ENCODE measurements at regions not wholly inside any gene's neighbourhood (a gene's known extent, or its start where the extent isn't known, plus 50 kb on each side); places are given as distances from the start of the nearest gene placed in this dataset.

- DNase-seq (ENCODE audit: low read depth, low spot score), result no peak
These were observed 100.6 kb upstream of the PLPPR4 start for GRCh38 chr1:99163671-99164070.

- DNase-seq (ENCODE audit: low read depth, low spot score), result no peak
These were observed 93.8 kb upstream of the PLPPR4 start for GRCh38 chr1:99170516-99170915.

GRCh38 chr1:99171184-99171813 is 93.0 kb upstream of the PLPPR4 start:
- DNase-seq (ENCODE audit: low read depth, low spot score), result no peak

GRCh38 chr1:99173282-99173681 is 91.0 kb upstream of the PLPPR4 start:
- no peak for DNase-seq (ENCODE audit: low read depth, low spot score)

GRCh38 chr1:99173900-99174299 is 90.4 kb upstream of the PLPPR4 start:
- no peak for DNase-seq (ENCODE audit: low read depth, low spot score)

DNA sequence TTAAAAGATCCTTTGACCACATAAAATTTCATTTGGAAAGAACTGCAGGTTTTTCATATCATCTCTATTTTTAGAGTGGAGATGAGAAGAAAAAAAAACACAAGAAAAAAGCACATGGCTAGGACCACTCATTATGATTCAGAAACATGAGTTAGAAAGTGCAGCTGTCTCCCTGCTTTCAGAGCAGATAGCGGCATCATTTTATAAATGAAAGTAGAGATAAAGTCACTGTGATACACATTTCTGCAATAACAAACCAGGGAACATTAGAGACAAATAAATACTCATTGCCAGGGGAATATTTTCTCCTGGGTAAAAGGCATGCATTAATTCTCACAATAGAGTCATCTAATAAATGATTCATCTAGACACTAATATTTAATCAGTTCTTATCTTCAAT is 87.5 kb upstream of the PLPPR4 start:
- DNase-seq (ENCODE audit: low read depth, low spot score), result no peak

- no peak for DNase-seq (ENCODE audit: low read depth, low spot score)
These were observed 86.8 kb upstream of the PLPPR4 start for GRCh38 chr1:99177465-99177864.

GRCh38 chr1:99180343-99180808 is 83.9 kb upstream of the PLPPR4 start:
- DNase-seq (ENCODE audit: low read depth, low spot score), result peak; percentile 57

GRCh38 chr1:99180915-99181314 is 83.4 kb upstream of the PLPPR4 start:
- DNase-seq (ENCODE audit: low read depth, low spot score), result no peak

GRCh38 chr1:99181892-99182291 is 82.4 kb upstream of the PLPPR4 start:
- no peak for DNase-seq (ENCODE audit: low read depth, low spot score)

- DNase-seq (ENCODE audit: low read depth, low spot score), result no peak
These were observed 79.1 kb upstream of the PLPPR4 start for GRCh38 chr1:99185196-99185595.

DNA sequence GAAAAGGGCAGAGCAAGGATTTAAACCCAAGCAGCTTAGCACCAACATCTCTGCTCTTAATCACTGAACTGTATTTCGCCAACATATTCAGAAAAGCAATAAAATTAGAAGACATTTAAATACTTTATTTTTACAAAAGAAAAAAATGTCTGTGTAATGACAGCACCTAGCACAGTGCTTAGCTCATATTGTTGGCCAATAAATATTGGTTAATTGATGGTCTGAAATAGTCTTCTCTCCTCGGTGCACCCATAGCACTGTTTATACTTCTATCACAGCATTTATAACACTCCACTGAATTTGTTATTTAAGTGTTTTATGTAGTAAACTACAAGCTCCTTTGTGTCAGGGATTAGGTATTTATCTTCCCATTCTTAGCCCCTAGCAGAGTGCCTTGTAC is 70.9 kb upstream of the PLPPR4 start:
- DNase-seq (ENCODE audit: low read depth, low spot score), result no peak

- DNase-seq (ENCODE audit: low read depth, low spot score), result no peak
These were observed 65.9 kb upstream of the PLPPR4 start for GRCh38 chr1:99198393-99198792.

DNA sequence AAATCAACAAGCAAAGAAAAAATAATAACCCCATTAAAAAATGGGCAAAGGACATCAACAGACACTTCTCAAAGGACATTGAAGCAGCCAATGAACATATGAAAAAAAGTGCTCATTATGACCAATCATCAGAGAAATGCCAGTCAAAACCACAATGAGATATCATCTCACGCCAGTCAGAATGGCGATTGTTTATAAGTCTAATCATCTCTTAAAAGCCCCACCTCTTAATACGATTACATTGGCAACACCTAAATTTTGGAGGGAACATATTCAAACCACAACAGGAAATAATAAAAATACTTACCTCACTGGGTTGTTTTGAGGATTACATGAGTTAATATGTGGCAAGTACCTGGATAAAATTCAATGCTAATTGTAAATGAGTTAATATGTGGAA is 57.1 kb upstream of the PLPPR4 start:
- DNase-seq (ENCODE audit: low read depth, low spot score), result no peak

Measured in smooth muscle cell of the brain vasculature (primary cell).